ENCODE measurements at regions not wholly inside any gene's neighbourhood (a gene's known extent, or its start where the extent isn't known, plus 50 kb on each side); places are given as distances from the start of the nearest gene placed in this dataset.

GRCh38 chr1:227390525-227390924 is 72.2 kb upstream of the CDC42BPA start:
- TF ChIP-seq CTCF (IDR thresholded peaks at IDR 0.05; ENCODE audit: insufficient read depth, low read length): no peak
- no peak for TF ChIP-seq SPI1 (IDR thresholded peaks at IDR 0.05; ENCODE audit: borderline replicate concordance, low read depth)
- TF ChIP-seq POLR2AphosphoS5 (IDR thresholded peaks at IDR 0.05; ENCODE audit: low read depth): no peak
- TF ChIP-seq REST (IDR thresholded peaks at IDR 0.05; ENCODE audit: insufficient replicate concordance, low read depth): no peak
- TF ChIP-seq GABPA (IDR thresholded peaks at IDR 0.05; ENCODE audit: low read depth): no peak
- H3K4me3 ChIP-seq (replicated peaks; ENCODE audit: insufficient read depth, low read length): no peak overlapping the region
- H3K27ac ChIP-seq (replicated peaks): no peak overlapping the region
- no peaks in the 10 kb centered on the region for H3K27me3 ChIP-seq (ENCODE audit: insufficient read depth, poor library complexity, severe bottlenecking)
- DNase-seq (ENCODE audit: low read depth in 1 of 2, low spot score in 1 of 2): no peak

- H3K4me3 ChIP-seq (replicated peaks; ENCODE audit: insufficient read depth, low read length): no peak overlapping the region
- DNase-seq (ENCODE audit: low read depth in 1 of 2, low spot score in 1 of 2): no peak
- H3K27me3 ChIP-seq (ENCODE audit: insufficient read depth, poor library complexity, severe bottlenecking): no peaks in the 10 kb centered on the region
- TF ChIP-seq GABPA (IDR thresholded peaks at IDR 0.05; ENCODE audit: low read depth): no peak
- no peak for TF ChIP-seq SPI1 (IDR thresholded peaks at IDR 0.05; ENCODE audit: borderline replicate concordance, low read depth)
- no peak for TF ChIP-seq CTCF (IDR thresholded peaks at IDR 0.05; ENCODE audit: insufficient read depth, low read length)
- no peak for TF ChIP-seq POLR2AphosphoS5 (IDR thresholded peaks at IDR 0.05; ENCODE audit: low read depth)
- no peak for TF ChIP-seq REST (IDR thresholded peaks at IDR 0.05; ENCODE audit: insufficient replicate concordance, low read depth)
- H3K27ac ChIP-seq (replicated peaks): no peak overlapping the region
Observed at GRCh38 chr1:227388214-227389168, 70.2 kb upstream of the CDC42BPA start.

- Histone ChIP-seq H3K27me3 (ENCODE audit: insufficient read depth, poor library complexity, severe bottlenecking) (peaks cover 5% of the 10 kb centered on the region), H3K4me3 (replicated peaks; ENCODE audit: insufficient read depth, low read length) (no peak overlapping the region), H3K27ac (replicated peaks) (no peak overlapping the region)
- DNase-seq (ENCODE audit: low read depth in 1 of 2, low spot score in 1 of 2): no peak
- TF ChIP-seq REST (IDR thresholded peaks at IDR 0.05; ENCODE audit: insufficient replicate concordance, low read depth) (no peak), GABPA (IDR thresholded peaks at IDR 0.05; ENCODE audit: low read depth) (no peak), POLR2AphosphoS5 (IDR thresholded peaks at IDR 0.05; ENCODE audit: low read depth) (no peak), CTCF (IDR thresholded peaks at IDR 0.05; ENCODE audit: insufficient read depth, low read length) (no peak), SPI1 (IDR thresholded peaks at IDR 0.05; ENCODE audit: borderline replicate concordance, low read depth) (no peak)
Observed at GRCh38 chr1:227379555-227379892, 61.2 kb upstream of the CDC42BPA start.

All from HL-60 (cell line).